NCI-H2196 (cell line): ENCODE measurements at regions not wholly inside any gene's neighbourhood (a gene's known extent, or its start where the extent isn't known, plus 50 kb on each side); places are given as distances from the start of the nearest gene placed in this dataset.
A peak's percentile ranks its signal among the peaks of the same experiment; 100 is the strongest.
"Not testable (repeated sequence)": the region's sequence is repeated elsewhere in the genome, so short reads cannot be mapped to it uniquely, and the experiment has no call there.

Experiments used
- DNase-seq: peaks from one replicate; lab custom pipeline; 2025; ENCODE audit not compliant: unreplicated experiment; lab: John Stamatoyannopoulos, UW

DNA sequence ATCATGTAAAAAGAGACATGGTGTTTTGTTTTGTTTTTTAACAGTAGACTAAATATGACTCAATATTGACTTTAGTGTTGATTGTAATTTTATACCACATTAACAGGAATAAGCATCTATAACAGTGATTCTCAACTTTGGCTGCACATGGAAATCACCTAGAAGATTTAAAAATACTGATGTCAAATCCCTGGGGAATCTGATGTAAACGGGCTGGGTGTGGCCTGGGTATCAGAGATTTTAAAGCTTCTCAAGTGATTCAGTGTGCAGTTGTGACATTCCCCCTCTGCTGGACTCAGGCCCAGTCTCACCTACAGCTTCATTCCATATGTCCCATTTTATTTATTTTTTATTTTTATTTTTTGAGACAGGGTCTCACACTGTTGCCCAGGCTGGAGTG, 82.8 kb upstream of the ATP8B1 start:
- no peak for DNase-seq

- no peak for DNase-seq
These were observed 79.3 kb upstream of the ATP8B1 start for GRCh38 chr18:57882465-57882864.

DNA sequence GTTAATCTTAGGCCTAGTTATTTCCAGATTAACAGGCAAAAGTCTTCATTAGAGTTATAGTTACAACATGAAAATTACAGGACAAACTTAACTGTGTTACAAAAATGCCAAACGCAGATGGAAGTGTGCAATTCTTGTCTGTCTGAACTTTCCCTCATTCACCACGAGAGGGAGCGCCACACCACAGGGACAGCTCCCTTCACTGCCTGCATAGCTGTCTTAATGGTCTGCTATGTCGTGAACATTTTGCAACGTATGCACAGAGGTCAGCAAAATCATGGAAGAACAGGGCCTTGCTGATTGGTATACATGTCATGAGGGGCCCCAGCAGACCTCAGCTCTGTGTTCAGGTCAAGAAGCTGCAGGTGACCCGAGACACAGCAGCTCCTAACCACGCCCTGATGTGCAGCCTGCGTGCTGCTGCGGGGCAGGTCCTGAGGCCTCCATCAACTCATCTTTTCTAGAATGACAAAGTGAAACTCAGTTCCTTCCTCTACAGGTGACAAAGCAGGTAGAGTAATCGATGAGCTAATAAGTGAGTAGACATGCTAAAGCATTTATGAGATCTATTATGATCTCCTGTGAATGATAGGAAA, 78.8 kb upstream of the ATP8B1 start:
- DNase-seq: peak; percentile 79

DNA sequence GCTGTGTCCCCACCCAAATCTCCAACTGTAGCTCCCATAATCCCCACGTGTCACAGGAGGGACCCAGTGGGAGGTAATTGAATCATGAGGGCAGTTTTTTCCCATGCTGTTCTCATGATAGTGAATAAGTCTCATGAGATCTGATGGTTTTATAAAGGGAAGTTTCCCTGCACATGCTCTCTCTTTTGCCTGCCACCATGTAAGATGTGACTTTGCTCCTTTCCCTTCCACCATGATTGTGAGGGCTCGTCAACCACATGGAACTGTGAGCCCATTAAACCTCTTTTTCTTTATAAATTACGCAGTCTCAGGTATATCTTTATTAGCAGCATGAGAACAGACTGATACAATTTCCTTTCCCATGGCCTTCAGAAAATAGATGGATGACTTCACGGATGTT, 76.8 kb upstream of the ATP8B1 start:
- DNase-seq: not testable (repeated sequence)

- no peak for DNase-seq
These were observed 66.1 kb upstream of the ATP8B1 start for GRCh38 chr18:57869221-57869620.

- no peak for DNase-seq
These were observed 63.2 kb upstream of the ATP8B1 start for GRCh38 chr18:57866355-57866754.

DNA sequence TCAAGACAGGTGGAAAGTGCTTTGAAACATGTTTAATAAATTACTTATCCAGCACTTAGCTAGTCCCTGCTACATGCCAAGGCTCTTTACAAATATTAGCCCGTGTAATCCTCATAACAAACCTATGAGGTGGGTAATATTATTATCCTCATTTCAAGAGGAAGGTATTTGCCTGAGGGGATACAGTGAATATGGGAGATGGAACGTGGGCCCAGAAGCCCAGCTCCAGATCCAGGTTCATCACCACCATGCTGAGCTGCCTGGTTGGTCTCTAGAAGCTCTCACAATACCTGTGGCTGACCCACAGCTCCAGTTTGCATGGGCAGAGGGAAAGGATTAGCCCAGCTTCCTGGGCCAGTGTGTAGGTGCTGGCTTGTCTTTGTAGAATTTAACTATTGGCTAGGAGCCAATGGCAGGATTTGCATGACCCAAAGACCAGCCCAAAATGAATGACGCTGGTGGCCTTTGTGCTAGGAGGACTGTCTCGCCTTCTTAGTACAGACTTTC, 61.6 kb upstream of the ATP8B1 start:
- no peak for DNase-seq

GRCh38 chr18:57863706-57864105, 60.6 kb upstream of the ATP8B1 start:
- DNase-seq: no peak

- DNase-seq: peak; percentile 18
These were observed 56.2 kb upstream of the ATP8B1 start for GRCh38 chr18:57859314-57859713.

GRCh38 chr18:57856557-57857280, 53.6 kb upstream of the ATP8B1 start:
- no peak for DNase-seq

GRCh38 chr18:57856128-57856527, 53.0 kb upstream of the ATP8B1 start:
- DNase-seq: no peak

DNA sequence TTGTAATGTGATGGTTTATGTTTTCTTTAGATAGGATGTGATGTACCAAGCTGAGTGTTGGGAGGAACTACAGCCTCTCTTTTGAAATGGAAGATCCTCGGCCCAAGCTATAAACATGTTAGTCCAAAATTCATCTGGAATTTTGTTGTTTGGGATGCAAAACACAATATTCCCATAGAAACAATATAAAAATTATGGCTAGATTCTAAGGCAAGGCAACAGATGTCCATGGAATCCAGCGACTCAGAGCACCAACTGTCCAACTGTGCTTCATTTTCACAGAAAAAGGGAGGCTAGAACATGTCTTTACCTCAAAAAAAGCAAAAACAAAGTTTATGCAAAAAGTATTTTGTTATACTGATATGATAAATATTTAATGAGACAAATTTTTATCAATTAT, 52.4 kb upstream of the ATP8B1 start:
- no peak for DNase-seq

GRCh38 chr18:57854726-57855125, 51.6 kb upstream of the ATP8B1 start:
- no peak for DNase-seq

DNA sequence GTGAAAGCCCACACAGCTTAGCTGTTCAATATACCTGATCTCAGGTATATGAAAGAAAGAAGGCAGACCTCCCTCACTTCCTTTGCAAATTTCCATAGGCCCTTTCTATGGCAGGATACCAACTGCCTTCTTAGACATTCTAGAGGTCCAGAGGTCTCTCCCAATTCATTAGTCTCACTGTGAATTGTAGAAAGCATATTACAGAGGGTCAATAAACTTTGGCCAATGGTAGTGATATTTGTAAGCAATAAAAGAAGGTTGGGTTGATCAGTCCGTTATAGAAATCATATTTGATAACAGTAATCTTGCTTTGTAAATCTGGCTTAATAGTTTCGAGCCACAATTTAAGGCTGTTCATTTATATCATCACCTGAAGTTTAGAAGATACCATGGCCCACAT, 50.7 kb upstream of the ATP8B1 start:
- DNase-seq: no peak

DNA sequence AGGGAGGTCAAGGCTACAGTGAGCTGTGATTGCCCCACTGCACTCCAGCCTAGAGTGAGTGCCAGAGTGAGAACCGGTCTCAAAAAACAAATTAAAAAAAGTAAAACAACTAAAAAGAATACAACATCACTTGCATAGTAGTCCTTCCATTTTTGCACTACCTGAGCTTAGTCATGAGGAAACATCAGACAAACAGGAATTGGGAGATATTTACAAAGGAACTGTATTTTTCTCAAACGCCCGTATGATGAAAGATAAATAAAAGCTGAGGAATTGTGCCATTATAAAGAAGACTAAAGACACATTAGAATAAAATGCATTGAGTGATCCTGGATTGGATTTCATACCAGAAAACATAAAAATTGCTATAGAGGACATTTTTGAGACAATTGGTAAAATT, 50.0 kb upstream of the ATP8B1 start:
- DNase-seq: no peak
